Central memory CD4-positive, alpha-beta T cell (primary cell): ENCODE measurements at regions not wholly inside any gene's neighbourhood (a gene's known extent, or its start where the extent isn't known, plus 50 kb on each side); places are given as distances from the start of the nearest gene placed in this dataset.

Experiments used
- DNase-seq: peaks from one replicate; pipeline ENCODE4 v3.0.0; 2022

- no peak for DNase-seq
Observed at GRCh38 chr4:100797791-100798190, 280.0 kb upstream of the EMCN start.

DNA sequence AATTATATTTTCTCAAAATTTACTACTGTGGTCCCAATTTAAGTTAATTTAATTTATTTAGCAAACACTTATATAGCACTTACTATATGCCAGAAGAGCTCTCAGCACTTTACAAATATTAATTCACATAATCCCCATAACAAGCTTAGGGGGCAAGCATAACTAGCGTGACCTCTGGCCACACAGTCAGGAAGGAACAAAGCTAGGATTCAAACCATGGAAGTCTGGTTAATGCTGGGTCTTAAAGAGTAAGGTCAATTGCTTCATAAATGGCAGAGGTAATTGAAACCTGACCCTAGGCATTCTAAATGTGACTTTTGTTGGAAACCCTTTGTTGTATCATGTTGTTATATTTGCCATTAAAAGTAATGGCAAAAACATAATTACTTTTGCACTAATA lies 279.5 kb upstream of the EMCN start:
- DNase-seq, result no peak

GRCh38 chr4:100796332-100796731 lies 278.5 kb upstream of the EMCN start:
- no peak for DNase-seq

DNA sequence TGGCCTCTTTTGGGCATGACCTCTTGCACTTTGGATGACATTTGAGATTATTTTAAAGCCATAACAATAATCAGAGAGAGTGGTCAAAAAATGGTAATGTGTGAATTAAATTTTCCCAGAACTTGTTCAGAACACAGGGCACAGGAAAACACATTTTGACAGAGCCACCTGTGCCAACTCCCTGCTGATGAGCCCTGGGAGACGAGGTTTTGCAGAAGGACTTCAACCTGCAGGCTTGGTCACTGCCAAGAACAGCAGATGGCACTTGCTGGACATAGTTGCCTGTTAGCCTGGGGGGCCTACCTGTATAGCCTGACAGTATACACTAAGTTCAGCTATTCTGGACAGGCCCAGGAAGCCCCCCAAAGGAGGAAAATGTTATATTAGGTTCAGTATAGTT lies 277.8 kb upstream of the EMCN start:
- no peak for DNase-seq

- no peak for DNase-seq
Observed at GRCh38 chr4:100790836-100791615, 273.2 kb upstream of the EMCN start.

GRCh38 chr4:100789991-100790390 lies 272.2 kb upstream of the EMCN start:
- no peak for DNase-seq

- no peak for DNase-seq
Observed at GRCh38 chr4:100786481-100786880, 268.7 kb upstream of the EMCN start.

- DNase-seq, result no peak
Observed at GRCh38 chr4:100782356-100782755, 264.5 kb upstream of the EMCN start.

DNA sequence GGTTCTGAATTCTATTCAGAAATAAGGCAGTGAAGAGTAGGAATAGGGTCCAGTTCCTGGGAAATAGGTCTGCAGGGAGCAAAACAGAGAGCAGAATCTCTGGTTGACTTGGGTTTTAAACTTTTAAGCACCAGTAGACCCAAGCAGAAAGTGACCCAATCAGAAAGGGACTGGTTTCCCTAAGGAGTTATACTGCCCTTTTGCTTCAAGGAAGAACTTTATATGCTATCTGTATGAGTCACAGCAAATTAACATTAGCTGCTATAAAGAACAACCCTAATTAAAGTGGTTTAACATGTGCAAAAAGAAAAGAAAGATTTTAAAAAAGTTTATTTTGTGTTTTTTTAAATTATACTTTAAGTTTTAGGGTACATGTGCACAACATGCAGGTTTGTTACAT lies 263.6 kb upstream of the EMCN start:
- no peak for DNase-seq

DNA sequence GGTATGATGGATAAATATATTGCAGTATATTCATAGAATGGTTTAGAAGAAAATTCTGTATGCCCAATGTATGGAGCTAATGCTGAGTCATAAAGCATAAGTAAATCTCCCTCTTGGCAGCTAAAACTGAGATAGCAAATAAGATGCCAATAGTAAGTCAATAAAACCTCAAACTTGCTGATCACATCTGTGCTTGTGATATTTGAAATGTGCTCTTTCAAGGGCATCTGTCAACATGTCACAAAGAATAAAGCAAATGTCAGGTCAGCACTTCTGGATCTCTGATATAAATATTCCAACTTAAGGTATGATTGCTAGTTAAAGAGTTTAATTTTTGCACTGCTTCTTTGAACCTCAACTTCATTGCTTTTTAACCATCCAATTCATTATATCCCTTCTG lies 262.3 kb upstream of the EMCN start:
- no peak for DNase-seq

- no peak for DNase-seq
Observed at GRCh38 chr4:100778431-100778830, 260.6 kb upstream of the EMCN start.

GRCh38 chr4:100762738-100763137 lies 244.9 kb upstream of the EMCN start:
- DNase-seq, result no peak

GRCh38 chr4:100754751-100755150 lies 236.9 kb upstream of the EMCN start:
- no peak for DNase-seq

DNA sequence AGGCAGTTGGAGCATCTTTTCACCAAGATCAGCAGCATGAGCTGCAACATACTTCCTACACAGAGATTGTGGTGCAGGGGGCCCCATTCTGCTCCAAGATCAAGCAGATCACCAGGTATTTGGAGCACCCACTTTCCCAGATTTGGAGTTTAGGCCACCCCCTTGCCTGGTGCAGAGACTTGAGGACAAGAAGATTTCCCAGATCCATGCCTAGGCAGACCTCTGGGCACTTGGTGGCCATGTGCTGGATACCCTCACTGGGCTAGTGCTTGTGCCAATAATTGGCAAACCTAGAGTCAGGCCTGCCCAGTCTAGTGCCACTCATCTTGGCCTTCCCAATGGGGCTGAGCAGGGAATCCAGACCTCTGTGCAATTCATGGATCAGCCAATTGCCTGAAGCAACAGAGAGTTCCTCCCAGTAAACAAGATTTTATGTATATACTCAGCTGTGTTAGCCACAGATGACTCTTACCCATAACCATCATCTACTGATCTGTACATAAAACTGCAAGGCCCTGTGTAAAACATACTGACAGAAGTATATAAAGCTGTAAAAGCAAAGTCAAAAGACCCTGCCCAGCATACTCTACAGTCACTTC lies 228.4 kb upstream of the EMCN start:
- DNase-seq, result no peak

DNA sequence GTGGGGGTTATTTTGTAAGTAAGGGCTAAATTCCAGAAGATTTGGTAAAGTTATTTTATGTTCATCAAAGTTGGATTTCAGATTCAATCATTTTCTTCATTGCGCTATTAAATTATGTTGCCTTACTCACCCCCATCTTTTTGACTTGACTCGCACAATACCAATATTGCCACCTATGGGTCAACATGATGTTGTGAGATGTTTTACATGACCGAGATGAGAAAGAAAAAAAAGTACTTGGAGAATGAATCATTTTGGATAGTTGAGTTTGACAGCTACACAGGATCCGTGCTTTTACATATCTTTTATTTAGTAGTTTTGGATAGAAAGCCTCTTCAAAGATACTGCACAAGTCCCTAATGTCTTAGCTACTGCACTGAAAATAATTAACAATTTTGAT lies 224.2 kb upstream of the EMCN start:
- no peak for DNase-seq

- no peak for DNase-seq
Observed at GRCh38 chr4:100739426-100739825, 221.6 kb upstream of the EMCN start.

DNA sequence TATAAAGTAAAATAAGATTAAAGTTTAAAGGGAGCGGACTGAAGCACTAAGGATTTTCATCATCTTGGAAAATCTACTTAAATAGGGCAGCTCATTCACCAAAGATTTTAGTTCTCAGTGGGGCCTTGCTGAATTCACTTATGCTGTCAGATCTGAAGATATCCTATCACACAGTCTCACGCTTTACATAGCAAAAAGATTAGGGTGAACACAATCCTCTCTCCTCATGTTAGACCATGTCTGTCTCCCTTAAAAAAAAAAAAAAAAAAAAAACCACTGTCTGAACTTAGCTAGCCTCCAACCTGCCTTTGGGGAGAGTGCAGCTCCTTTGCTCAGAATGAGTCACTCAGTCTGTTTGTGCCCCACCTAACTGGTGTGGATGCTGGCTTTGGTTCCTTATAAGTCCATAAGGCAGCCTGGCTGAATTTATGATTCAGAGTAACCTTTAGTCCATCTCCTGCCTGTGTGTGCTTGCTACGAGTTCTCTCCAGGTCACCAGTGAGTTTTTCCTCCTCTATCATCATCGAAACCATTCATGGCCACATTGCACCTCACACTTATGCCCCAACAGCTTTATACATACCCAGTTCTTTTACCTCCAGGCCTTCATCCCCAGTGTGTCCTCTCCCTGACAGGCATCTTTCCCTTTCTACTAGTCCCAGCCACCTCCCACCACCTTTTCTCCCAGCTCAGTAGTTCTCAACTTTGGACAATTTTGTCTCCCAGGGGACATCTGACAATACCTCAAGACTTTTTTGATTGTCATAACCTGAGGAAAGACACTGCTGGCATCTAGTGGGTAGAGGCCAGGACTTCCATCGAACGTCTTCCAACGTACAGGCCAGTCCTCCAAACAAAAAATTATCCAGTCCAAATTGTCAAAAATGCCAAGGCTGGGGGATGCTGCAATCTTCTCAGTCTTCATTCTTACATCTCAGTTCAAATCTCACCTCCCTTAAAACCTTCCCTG lies 220.7 kb upstream of the EMCN start:
- no peak for DNase-seq

DNA sequence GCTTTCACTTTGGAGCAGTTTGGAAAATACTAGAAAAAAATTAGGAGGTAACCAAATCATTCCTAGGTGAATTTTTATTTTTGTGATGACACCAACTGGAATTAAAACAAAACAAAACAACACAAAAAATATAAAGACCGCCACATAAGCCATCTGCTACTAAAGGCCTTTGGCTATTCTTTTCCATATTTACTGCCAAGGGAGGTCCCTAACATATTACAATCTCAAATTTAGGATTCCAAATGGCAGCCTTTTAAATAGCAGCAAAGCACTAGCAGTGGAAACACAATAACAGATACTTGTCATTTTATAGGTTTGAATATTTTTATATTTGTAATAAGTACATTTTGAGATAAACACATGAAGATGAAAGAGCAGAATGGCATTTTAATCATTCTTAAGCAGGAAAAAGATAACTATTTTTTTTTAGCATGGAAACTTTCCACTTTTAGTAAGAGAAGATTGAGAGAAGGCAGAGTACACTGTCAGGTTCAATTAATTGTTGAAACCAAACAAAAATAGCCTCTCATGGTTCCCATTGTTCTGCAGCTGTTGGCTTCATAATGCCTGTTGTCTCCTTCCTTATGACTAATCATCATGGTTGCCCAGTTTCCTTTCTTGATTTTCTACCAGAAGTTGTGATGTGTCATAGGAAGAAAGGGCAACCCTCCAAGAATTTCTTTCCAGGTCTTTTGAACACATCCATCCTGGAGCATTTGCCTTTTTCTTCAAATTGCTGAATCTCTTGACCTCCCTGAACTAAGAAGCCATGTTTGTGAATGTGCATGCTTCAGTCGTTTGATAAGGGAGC lies 219.0 kb upstream of the EMCN start:
- DNase-seq, result no peak

GRCh38 chr4:100728861-100729260 lies 211.0 kb upstream of the EMCN start:
- no peak for DNase-seq

GRCh38 chr4:100722866-100723459 lies 205.1 kb upstream of the EMCN start:
- DNase-seq, result no peak

DNA sequence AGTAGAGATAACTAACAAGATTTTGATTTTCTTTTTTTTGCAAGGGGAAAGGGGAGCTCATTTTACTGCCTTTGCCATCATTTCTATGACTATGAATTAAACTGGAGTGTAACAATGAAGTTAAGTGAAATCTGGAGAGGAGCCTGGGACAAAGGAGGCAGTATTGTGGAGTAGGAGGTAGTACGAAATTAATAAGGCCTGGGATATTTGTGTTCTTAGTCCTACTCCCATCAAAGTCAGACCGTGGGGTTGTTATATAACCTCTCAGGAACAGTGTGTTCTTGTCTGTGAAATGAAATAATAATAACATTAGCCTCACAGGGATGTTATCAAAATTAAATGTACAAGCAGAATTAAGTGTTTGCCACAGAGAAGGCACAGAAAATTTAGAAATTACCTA lies 204.3 kb upstream of the EMCN start:
- DNase-seq, result no peak

GRCh38 chr4:100721490-100721889 lies 203.7 kb upstream of the EMCN start:
- no peak for DNase-seq
